Superior temporal gyrus (tissue), 1 donor: ENCODE measurements at regions not wholly inside any gene's neighbourhood (a gene's known extent, or its start where the extent isn't known, plus 50 kb on each side); places are given as distances from the start of the nearest gene placed in this dataset.

Experiments used
- DNase-seq: peaks from one replicate; pipeline ENCODE4 v3.0.0-alpha.2; 2016; ENCODE audit errors: extremely low spot score

- DNase-seq = no peak
Observed at GRCh38 chr11:115017529-115017928, 339.2 kb downstream of the NXPE2 start.

DNA sequence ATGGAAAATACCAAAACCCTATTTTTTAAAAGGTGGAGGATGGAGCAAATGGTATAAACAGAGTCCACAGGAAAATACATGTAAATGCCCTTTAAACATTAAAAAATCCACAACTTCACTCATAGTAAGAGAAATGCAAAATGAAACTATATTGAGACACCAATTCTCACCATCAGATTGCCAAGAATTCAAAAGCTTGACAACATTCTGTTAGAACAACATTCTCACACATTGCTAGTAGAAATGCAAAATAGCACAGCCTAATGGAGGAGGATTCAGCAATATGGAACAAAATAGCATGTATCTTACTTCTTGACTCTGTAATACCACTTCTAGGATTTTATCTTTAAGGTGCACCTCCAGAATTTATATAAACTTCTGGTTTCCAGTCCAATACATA, 351.8 kb downstream of the NXPE2 start:
- DNase-seq = peak; percentile 22

GRCh38 chr11:115036406-115037180, 358.3 kb downstream of the NXPE2 start:
- no peak for DNase-seq

- DNase-seq = no peak
Observed at GRCh38 chr11:115042002-115042401, 363.7 kb downstream of the NXPE2 start.

- no peak for DNase-seq
Observed at GRCh38 chr11:115047631-115048030, 369.3 kb downstream of the NXPE2 start.

- no peak for DNase-seq
Observed at GRCh38 chr11:115049796-115050195, 371.5 kb downstream of the NXPE2 start.

GRCh38 chr11:115050756-115051155, 372.4 kb downstream of the NXPE2 start:
- DNase-seq = no peak

GRCh38 chr11:115051938-115052590, 373.7 kb downstream of the NXPE2 start:
- no peak for DNase-seq

DNA sequence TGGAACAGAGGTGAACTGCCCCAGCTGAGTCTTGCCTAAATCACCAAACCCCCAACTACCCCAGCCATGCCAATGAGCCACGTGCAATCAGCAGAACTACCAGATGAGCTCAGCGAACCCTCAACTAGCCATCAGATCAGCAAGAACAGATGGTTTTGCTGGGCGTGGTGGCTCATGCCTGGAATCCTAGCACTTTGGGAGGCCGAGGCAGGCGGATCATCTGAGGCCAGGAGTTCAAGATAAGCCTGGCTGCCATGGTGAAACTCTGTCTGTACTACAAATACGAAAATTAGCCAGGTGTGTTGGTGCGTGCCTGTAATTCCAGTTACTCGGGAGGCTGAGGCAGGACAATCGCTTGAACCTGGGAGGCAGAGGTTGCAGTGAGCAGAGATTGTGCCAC, 374.3 kb downstream of the NXPE2 start:
- DNase-seq = no peak

DNA sequence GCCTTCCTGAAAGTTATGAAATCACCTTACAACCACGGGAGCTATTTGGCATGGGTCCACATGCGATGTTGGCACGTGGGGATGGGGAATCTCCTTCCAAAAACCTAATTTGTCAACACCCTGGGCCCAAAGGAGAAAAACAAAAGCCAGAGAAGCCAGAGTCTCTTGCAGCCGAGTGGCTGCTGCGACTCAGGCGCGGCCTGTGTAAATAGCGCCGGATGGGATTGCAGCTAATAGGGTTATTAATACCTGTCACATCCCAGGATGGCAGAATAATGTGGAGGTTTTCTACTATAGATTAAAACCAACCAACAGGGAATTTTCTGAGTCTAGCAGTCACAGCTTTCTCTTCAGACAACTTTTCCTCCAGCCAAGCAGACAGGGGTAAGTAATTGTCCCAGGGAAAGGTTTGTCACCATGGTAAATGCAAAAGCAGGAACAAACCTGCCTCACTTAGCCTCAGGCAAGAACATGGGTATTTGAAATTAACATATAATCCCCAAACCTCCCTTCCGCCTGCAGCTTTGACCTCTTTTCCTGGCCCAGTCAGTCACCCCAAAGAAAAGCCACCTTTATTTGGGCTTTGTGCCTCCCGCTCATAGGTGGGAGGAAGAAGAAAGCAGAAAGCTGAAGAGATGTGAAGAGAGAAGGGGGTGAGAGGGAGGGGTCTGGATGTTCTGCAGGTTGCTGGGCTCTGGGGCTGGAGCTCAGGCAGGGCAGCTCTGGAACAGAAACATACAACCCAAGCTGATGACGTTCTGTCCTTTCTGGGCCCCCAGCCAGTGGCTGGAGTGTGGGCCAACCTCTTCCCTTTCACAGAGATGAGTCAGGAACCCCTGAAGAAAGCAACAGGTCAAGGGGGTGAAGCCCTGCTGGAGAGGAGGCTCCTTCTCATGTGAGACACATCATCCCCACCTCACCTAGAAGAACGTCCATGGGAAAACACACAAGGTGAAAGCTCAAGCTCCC, 376.5 kb downstream of the NXPE2 start:
- no peak for DNase-seq

- DNase-seq = no peak
Observed at GRCh38 chr11:115056514-115056913, 378.2 kb downstream of the NXPE2 start.

- DNase-seq = no peak
Observed at GRCh38 chr11:115060840-115061239, 382.5 kb downstream of the NXPE2 start.

DNA sequence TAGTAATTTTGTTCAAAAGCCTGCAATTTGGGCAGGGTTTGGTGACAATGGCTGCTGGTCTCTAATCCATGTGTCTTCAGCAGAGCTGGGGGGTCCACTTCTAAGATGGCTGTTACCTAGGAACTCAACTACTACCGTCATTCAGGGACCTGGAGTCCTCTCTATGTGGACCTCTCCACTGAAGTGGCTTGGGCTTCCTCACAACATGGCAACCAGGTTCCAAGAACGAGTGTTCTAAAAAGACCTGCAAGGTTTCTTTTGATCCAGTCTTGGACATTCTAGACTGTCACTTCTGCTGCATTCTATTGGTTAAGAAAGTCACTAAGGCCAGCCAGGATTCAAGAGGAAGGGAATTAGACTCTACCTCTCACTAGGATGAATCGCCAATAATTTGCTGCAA, 387.0 kb downstream of the NXPE2 start:
- DNase-seq = no peak

DNA sequence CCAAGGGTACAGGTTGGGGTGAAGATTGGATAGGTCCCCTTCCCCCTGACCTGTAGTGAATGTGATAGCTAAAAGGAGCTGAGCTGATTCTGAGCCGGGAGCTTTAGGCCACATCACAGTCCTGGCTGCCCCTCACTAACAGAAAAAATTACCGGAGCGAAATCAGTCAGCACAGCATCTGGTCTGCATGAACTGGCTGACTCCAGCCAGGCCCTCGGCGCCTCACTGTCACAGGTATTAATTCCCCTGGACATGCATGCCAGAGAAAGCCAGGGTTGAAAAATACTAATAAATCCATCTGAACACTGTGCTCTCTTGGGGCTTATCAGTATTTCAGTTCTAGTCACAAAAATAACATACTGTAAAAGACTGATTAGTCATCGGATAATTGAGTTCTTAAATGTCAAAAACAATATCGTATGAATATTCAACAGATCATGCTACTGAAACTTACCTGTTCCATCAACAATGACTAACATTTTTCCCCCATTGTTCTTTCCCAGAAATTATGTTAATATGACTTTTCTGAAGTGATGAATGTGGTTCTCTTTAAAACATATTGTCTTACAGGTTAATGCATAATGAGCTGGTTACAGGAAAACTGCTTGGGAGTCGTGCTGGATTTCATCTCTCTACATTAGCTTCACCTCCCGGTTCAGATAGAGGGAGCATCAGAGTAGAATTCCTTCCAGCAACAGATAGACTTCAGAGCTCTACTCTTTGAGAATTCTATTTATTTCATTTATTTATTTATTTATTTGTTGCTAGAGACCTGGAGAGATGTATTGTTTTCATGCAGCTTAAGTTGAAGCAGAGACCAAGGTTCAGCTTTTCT, 387.7 kb downstream of the NXPE2 start:
- no peak for DNase-seq

DNA sequence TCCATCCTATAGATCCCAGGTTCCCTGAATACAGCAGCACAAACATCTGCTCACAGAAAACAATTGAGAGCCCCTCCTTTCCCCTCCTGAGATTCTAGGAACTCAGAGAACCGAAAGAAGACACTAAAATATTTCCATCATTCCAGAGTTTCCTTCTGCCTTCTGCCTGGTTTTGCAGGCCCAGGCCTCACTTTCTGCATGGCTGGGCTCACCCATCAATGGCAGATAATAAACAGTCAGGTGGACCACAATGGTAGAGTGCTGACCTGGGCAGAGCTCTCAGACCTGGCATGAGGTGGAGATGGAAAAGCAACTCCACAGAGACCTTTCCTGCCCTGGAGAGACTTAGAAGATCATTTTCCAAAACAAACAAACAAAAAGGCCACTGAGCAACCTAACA, 389.1 kb downstream of the NXPE2 start:
- DNase-seq = no peak

DNA sequence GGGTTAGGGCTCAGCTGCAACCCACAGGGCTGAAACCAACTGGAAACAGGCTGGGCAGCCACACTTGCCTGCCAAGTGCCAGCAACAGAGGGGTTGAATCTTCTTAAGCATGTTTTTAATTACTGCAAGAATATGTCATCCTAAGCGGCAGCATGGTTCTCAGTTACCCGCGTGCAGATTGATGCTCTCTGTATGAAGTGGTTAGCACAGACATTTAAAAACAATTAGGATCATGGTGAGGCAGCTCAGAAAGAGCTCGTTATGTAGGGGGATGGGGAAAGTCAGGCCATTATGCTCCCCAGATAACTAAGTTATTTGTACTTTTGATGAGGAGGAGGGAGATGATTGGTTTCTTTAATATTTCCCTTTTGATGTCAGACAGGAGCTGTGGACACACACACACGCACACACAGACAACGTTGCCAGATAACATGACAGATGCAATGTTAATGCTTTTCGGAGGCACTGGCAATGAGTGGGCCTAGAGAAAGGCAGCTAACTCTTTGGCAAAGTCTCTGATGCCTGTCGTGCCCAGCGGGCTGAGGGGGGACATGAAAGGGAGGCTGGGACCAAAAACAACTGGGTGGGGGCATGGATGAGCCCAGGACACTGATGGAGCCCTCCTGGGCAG, 389.7 kb downstream of the NXPE2 start:
- no peak for DNase-seq

GRCh38 chr11:115069599-115069998, 391.3 kb downstream of the NXPE2 start:
- no peak for DNase-seq

- DNase-seq = no peak
Observed at GRCh38 chr11:115075356-115075755, 397.0 kb downstream of the NXPE2 start.

DNA sequence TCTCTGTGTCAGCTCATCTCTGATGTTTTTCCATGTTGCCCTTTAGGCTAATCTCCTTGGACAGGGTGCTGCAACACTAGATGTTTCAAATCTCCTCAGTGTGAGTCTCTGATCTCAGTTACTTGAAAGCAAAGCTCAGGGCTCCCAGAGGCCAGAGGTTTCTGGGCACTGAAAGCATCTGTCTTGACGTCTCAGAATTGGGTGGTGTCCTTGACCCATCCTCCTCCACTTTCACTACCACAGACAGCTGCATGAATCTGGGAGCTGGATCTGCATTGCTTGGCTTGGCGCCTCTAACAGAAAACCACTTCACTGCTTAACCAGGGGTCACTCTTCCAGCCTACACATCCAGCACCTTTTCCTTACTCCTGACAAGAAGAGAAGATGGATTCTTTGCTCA, 399.4 kb downstream of the NXPE2 start:
- no peak for DNase-seq

GRCh38 chr11:115078461-115079438, 400.4 kb downstream of the NXPE2 start:
- no peak for DNase-seq
